ENCODE measurements at regions not wholly inside any gene's neighbourhood (a gene's known extent, or its start where the extent isn't known, plus 50 kb on each side); places are given as distances from the start of the nearest gene placed in this dataset.

- TF ChIP-seq CTCF (IDR thresholded peaks at IDR 0.05; ENCODE audit: poor library complexity, severe bottlenecking) (no peak), EZH2 (IDR thresholded peaks at IDR 0.05; ENCODE audit: borderline replicate concordance, insufficient read depth, low read length, poor library complexity, severe bottlenecking) (no peak), RAD21 (conservative IDR thresholded peaks at IDR 0.05) (no peak), EP300 (conservative IDR thresholded peaks at IDR 0.05; ENCODE audit: poor library complexity, severe bottlenecking) (no peak), REST (IDR thresholded peaks at IDR 0.05; ENCODE audit: borderline replicate concordance) (no peak)
These were observed 1108.2 kb upstream of the GJE1 start for GRCh38 chr6:141024526-141024925.

Measured in neural cell (in vitro differentiated cells).